Activated B cell treated with CpG ODN at 0.5 μM for 24 hours (primary cell): ENCODE measurements at regions not wholly inside any gene's neighbourhood (a gene's known extent, or its start where the extent isn't known, plus 50 kb on each side); places are given as distances from the start of the nearest gene placed in this dataset.

Experiments
- ATAC-seq: fragments of 200-7000 bp; cut with Tn5 transposase; one replicate; pipeline ENCODE4 v1.10.0; 2021; ENCODE audit warnings: low read depth, mild to moderate bottlenecking, moderate library complexity
- CTCF ChIA-PET: fragments of 350-600 bp; sonication (Branson Sonifier 250); formaldehyde crosslinking; loops from one replicate; lab custom pipeline; 2021; ENCODE audit warnings: antibody characterized with exemption; lab: Charles Lee
- POLR2A ChIA-PET: fragments of 350-600 bp; sonication (Branson Sonifier 250); formaldehyde crosslinking; loops from one replicate; lab custom pipeline; 2021; ENCODE audit warnings: antibody characterized with exemption; lab: Charles Lee
- DNase-seq: peaks from one replicate; pipeline ENCODE4 v3.0.0; 2022
- H3K27ac Mint-ChIP-seq: one replicate; pipeline ENCODE4 v1.8.0; 2020; ENCODE audit warnings: mixed read lengths
- H3K27me3 Mint-ChIP-seq: one replicate; pipeline ENCODE4 v1.8.0; 2021; ENCODE audit warnings: mixed read lengths
- H3K36me3 Mint-ChIP-seq: one replicate; pipeline ENCODE4 v1.8.0; 2021; ENCODE audit warnings: low read depth, mixed read lengths
- H3K4me1 Mint-ChIP-seq: one replicate; pipeline ENCODE4 v1.8.0; 2021; ENCODE audit warnings: mixed read lengths
- H3K4me3 Mint-ChIP-seq: one replicate; pipeline ENCODE4 v1.8.0; 2020; ENCODE audit warnings: mild to moderate bottlenecking, mixed read lengths
- H3K9me3 Mint-ChIP-seq: one replicate; pipeline ENCODE4 v1.8.0; 2020; ENCODE audit warnings: mixed read lengths
- intact Hi-C: fragments of 100-400 bp; cut with micrococcal nuclease; formaldehyde crosslinking; loops from one replicate; pipeline ENCODE4 v1.15.1; 2024
- TF ChIP-seq, protein P1 (sequence below): fragments of 200-600 bp; IDR thresholded peaks from one replicate; pipeline ENCODE4 v1.8.0; 2022; ENCODE audit warnings: antibody characterized with exemption, mild to moderate bottlenecking

DNA sequence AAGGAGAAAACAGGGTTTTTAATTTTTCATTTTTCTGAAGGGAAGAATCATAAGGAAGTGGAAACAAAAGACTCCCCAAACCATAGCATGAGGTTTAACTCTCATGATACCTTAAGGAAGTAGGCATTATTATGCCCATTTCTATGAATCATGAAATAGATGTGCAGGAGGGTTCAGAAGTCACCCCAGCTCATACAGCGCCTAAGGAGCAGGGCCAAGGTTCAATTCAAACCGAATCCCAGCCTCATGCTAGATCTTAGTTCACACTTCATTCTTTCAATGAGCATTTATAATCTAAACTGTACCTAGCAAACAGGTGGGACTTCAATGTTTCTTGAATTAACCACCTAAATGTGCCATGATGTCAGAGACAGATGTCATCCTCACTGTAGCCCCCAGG lies 111.9 kb upstream of the SLC25A33 start:
- Mint-ChIP-seq H3K27ac (peak overlapping the region; percentile 95), H3K27me3 (no peaks in the 10 kb centered on the region), H3K9me3 (peaks cover 6% of the 10 kb centered on the region), H3K4me3 (no peak overlapping the region), H3K4me1 (peaks cover 73% of the 10 kb centered on the region), H3K36me3 (peaks cover 2% of the 10 kb centered on the region)
- ChIA-PET POLR2A (interaction anchor here (1.6 to 9.7 kb wide), 6 partner anchors 10 to 138 kb away, joined by 7 to 191 read pairs (median 12); no protein-coding TSS in a partner anchor), CTCF (interaction anchor here (1.1 to 4.6 kb wide), 4 partner anchors 14 to 138 kb away, joined by 3 to 22 read pairs (median 14); no protein-coding TSS in a partner anchor)
- intact Hi-C loops = loop anchor here (2.0 to 10.0 kb wide), 5 partner anchors 65 to 1000 kb away; partner anchors contain the start of genes GPR157, PIK3CD and SLC2A5
- ATAC-seq = no peak
- no peak for DNase-seq
- TF ChIP-seq, protein P1, sequence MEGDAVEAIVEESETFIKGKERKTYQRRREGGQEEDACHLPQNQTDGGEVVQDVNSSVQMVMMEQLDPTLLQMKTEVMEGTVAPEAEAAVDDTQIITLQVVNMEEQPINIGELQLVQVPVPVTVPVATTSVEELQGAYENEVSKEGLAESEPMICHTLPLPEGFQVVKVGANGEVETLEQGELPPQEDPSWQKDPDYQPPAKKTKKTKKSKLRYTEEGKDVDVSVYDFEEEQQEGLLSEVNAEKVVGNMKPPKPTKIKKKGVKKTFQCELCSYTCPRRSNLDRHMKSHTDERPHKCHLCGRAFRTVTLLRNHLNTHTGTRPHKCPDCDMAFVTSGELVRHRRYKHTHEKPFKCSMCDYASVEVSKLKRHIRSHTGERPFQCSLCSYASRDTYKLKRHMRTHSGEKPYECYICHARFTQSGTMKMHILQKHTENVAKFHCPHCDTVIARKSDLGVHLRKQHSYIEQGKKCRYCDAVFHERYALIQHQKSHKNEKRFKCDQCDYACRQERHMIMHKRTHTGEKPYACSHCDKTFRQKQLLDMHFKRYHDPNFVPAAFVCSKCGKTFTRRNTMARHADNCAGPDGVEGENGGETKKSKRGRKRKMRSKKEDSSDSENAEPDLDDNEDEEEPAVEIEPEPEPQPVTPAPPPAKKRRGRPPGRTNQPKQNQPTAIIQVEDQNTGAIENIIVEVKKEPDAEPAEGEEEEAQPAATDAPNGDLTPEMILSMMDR = no peak

DNA sequence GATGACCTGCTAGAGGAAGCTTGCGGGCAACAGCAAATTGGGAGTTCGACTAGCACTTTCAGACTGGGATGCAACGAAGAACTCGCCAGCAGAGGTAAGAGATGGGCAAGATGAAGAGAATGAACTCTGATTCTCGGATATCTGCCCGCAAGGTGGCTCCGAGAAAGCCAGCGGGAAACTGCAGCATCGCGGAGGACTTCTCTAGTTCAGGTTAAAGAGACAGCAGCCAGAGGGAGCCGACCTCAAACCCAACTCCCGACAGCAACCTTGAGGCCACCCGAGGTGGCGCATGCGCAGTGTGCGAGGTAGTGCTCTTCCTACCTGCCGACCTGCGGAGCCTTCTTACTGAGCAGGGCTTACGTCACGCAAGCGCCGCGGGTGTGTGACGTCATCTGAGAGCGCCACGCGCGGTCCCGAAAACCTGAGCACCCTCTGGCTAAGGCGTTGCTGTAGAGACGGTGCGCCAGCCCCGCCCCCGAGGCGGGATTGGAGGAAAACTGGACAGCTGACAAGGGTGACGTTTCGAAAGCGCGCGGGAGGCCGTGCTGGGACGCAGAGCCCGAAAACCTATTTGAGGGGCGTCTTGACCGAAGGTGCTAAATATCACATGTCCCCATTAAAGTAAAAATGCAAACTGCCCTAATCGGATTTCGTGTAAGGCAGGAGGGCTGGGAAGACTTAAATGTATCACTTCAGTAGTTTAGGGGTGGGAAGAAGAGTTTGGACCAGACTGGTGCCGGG lies 110.5 kb upstream of the SLC25A33 start:
- intact Hi-C loops = loop anchor here (1.0 to 10.0 kb wide), 7 partner anchors 26 to 1001 kb away; partner anchors contain the start of genes ENO1, H6PD, PIK3CD and SLC2A5
- Mint-ChIP-seq H3K27me3 (no peaks in the 10 kb centered on the region), H3K4me1 (peaks cover 59% of the 10 kb centered on the region), H3K4me3 (peak overlapping the region; percentile 95), H3K27ac (peak overlapping the region; percentile 97), H3K36me3 (peaks cover 2% of the 10 kb centered on the region), H3K9me3 (no peaks in the 10 kb centered on the region)
- DNase-seq (peak; percentile 100), ATAC-seq (peak; percentile 78)
- TF ChIP-seq, protein P1 = no peak
- ChIA-PET CTCF (interaction anchor here (0.9 to 1.0 kb wide), 3 partner anchors 23 to 139 kb away, joined by 3 to 4 read pairs (median 3); no protein-coding TSS in a partner anchor), POLR2A (interaction anchor here (1.0 to 9.7 kb wide), 5 partner anchors 10 to 139 kb away, joined by 3 to 191 read pairs (median 10); no protein-coding TSS in a partner anchor)

DNA sequence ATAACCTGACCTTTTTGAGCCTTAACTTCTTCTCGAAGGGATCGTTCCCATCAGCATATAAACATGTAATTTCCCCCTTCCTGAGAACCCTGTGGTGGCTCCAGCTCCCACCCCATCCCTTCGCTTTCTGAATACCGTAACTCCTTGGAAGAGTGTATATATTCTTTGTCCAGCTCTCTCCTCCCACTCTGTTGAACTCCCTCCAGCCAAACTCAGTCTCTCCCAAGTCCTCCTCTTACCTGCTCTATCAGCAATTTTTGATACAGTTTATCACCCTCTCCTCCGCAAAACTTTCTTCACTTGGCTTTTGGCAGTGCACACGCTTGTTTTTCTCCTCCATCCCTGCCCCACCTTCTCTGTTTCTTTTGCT lies 109.9 kb upstream of the SLC25A33 start:
- H3K9me3 Mint-ChIP-seq = no peaks in the 10 kb centered on the region
- no peak for DNase-seq
- TF ChIP-seq, protein P1 = no peak
- ChIA-PET POLR2A (interaction anchor here (1.0 to 9.7 kb wide), 4 partner anchors 10 to 140 kb away, joined by 7 to 191 read pairs (median 13); no protein-coding TSS in a partner anchor), CTCF (interaction anchor here (1.0 kb wide), 2 partner anchors 24 to 26 kb away, joined by 3 to 4 read pairs; no protein-coding TSS in a partner anchor)
- peaks cover 2% of the 10 kb centered on the region for H3K36me3 Mint-ChIP-seq
- H3K27me3 Mint-ChIP-seq = no peaks in the 10 kb centered on the region
- ATAC-seq = no peak
- peaks cover 54% of the 10 kb centered on the region for H3K4me1 Mint-ChIP-seq
- H3K27ac Mint-ChIP-seq = peak overlapping the region; percentile 97
- intact Hi-C loops = loop anchor here (1.0 to 10.0 kb wide), 7 partner anchors 25 to 1002 kb away; partner anchors contain the start of genes ENO1, H6PD, PIK3CD and SLC2A5
- peak overlapping the region; percentile 95 for H3K4me3 Mint-ChIP-seq

DNA sequence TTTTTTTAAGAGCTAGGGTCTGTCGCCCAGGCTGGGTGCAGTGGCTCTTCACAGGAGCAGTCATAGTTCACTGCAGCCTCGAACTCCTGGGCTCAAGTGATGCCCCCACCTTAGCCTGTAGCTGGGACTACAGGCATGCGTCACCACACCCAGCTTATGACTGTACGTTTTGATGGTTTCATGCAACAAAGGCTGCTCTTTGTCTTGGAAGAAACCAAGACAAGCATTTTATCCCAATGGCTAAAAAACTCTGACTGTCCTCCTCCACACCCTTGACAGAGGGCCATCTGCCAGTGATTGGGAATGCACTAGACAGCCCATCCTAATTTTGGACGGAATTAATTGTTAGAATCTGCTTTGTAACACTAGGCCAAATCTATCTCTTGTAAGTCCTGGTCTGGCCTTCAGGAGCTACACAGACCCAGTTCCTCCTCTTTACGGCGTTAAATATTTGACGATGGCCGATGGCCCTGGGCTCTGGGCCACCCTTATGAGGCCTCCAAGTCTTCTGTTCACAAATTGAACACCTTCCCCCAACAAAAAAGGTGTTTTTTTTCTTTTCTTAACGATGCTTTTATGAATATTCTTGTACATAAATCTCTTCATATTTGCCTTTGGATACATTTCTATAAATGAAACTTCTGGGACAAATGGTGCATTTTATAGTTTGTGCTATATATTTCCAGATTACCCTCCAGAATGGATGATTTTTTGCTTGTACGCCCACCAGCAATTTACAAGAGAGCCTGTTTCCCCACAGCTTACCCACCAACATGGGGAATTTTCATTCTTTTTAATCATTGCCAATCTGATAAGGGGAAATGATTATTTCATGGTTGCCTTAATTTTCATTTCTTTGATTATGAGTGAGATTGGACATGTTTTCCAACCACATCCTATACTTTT lies 104.8 kb upstream of the SLC25A33 start:
- Mint-ChIP-seq H3K4me3 (no peak overlapping the region), H3K27me3 (no peaks in the 10 kb centered on the region), H3K4me1 (peaks cover 6% of the 10 kb centered on the region), H3K27ac (no peak overlapping the region), H3K9me3 (no peaks in the 10 kb centered on the region), H3K36me3 (no peaks in the 10 kb centered on the region)
- ATAC-seq (no peak), DNase-seq (no peak)
- TF ChIP-seq, protein P1 = no peak
- intact Hi-C loops = no loop called here
- CTCF ChIA-PET = interaction anchor here (1.5 to 1.7 kb wide), 2 partner anchors 21 to 145 kb away, joined by 4 to 6 read pairs; no protein-coding TSS in a partner anchor
- POLR2A ChIA-PET = no interaction called here
